ENCODE measurements at regions not wholly inside any gene's neighbourhood (a gene's known extent, or its start where the extent isn't known, plus 50 kb on each side); places are given as distances from the start of the nearest gene placed in this dataset.

DNA sequence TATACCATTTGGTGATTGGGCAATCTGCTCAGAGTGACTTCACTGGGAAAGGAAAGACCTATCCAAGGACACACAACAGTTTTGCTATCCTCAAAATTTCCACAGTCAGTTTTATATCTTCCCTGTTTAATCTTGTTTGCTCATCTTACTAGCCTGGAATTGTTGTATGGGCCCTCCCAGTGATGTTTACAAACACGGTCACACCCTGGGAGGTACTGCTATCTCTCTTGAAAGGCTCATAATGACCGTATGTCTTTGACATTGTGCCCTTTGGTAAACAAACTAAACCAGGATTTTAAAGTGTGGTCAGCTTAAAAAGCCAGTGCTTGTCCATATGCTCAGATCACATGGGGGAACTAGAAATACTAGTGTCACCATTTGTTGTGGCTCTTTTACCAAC lies 277.0 kb downstream of the CDH2 start:
- DNase-seq, result no peak

DNA sequence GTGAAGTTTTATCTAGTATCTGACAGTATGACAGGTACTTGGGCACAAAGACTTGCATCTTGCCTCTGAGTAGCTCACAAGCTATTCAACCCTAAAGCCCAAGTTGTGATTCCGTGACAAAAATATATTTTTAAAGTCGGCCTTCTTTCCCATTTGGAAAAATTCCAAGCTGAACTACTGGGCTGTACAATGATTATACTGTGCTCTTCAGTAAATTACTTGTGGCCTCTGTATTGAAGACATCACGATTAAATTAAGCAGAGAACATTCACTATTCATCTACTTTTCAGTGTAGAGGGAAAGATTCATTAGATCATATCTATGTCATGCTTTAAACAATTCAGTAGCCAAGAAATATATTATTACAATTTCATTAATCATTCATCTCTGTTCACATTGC lies 282.2 kb downstream of the CDH2 start:
- DNase-seq, result no peak

DNA sequence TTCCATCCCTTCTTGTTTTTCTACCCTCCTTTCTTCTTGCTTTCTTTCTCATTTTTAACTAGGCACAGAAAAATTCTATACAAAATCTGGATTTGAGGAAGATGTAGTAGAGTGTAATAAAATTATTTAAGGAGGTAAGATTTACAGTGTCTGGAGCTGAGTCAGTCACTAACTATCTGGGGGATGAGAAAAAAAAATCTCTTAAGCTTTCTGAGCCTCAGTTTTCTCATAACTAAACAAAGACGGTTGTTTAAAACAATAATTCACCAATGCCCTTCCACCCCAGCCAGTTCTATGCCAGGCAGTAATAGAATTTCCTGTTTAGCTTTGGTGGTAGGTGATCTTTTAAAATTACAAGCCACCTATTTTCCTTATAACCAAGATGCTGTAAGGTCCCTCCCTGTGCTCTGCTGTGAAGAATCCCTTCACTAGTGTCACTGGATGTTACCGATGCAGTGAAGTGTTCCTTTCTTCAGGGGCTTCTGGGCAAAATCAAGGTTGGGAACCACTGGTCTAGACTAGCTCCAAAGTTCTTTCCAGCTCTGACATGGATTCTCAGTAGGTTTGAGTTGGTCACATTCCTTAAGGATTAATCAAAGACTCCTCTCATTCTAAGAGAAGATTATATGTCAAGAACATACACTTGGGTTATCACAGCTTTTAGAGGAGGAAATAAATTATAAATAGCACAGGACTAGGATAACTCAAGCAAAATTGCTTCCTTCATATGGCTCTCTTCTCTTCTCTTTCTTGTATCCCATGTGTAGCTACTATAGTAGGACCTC lies 289.0 kb downstream of the CDH2 start:
- no peak for DNase-seq

DNA sequence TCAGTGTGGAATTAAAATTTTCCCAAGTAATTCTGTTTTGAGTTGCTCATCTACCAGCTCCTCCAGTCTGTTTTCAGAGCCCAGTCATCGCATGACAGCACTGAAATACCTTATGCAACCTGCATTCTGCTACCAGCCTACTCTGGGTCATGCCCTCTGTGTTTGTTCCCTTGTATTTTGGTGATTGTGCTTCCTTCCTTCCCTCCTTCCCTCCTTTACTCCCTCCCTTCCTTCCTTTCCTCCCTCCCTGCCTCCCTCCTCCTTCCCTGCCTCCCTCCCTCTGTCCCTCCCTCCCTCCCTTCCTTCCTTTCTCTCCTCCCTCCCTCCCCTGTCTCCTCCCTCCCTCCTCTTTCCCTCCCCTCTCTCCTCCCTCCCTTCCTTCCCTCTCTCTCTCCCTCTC lies 289.6 kb downstream of the CDH2 start:
- DNase-seq, result no peak

DNA sequence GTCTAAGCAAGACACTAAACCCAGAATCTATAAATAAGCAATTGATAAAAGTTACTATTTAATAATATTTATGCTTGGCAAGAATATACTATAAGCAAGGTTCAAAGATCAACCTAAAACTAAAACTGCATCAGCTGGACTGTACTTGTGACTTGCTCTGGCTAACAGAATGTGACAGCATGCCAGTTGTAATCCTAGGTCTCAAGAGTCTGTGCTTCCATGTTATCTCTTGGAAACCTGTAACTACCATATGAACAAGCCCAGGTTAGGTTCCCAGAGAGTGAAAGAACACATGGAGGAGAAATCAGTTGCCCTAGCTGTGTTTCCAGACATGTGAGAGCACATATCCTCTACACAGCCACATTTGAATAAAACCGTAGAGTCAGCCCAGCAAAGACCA lies 297.4 kb downstream of the CDH2 start:
- DNase-seq, result no peak

DNA sequence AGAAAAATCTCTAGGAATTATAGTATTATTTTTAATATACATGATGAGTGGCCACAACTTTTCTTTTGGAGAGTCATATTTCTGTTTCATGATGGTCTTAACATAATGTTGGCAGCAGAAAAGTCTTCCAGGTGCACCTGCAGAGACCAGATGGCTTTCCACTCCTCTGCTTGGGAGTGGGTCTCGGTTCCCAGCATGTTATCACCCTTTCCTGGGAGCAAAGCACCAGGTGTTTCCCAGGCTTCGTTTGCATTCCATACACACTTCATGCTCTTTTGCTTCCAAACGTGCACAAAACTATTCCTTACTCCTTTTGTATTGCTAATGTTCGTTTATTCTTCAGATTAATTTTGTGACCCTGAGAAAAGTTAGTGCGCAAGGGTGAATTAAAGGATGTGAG lies 305.2 kb downstream of the CDH2 start:
- DNase-seq, result no peak

DNA sequence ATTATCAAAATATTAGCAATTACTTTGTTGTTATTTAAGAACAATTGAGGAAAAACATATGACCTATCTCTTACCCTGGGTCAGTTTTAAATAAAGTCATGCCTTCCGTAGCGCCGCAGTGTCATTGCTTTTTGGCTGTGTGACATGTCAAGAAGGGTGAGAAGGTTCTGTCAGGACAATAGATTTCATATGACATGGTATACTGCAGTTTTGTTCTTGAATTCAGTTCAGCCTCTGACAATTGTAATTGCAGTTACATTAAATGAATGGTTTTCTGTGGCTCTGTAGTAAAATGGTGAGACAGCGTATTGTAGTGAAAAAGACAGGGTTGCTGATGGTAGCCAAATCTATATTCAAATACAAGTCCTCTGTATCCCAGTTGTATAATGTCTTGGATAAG lies 307.2 kb downstream of the CDH2 start:
- DNase-seq, result no peak

DNA sequence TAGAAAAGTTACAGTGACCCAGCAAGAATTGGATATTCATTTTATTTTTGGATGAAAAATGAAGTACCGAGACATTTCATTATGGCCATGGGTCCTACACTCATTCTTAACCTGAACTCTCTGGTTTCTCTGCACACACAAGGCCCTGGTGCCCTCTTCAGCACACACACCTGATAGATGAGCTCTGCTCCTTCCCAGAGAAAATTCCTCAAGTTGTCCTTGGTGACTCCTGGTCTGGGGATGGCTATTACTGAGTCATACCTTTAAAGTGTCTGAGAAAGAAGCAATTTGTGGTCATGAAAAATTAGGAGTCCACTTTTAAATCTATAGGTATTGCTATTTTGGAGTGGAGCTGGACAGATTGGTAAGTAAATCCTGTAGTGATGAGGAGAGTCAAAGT lies 311.5 kb downstream of the CDH2 start:
- no peak for DNase-seq

DNA sequence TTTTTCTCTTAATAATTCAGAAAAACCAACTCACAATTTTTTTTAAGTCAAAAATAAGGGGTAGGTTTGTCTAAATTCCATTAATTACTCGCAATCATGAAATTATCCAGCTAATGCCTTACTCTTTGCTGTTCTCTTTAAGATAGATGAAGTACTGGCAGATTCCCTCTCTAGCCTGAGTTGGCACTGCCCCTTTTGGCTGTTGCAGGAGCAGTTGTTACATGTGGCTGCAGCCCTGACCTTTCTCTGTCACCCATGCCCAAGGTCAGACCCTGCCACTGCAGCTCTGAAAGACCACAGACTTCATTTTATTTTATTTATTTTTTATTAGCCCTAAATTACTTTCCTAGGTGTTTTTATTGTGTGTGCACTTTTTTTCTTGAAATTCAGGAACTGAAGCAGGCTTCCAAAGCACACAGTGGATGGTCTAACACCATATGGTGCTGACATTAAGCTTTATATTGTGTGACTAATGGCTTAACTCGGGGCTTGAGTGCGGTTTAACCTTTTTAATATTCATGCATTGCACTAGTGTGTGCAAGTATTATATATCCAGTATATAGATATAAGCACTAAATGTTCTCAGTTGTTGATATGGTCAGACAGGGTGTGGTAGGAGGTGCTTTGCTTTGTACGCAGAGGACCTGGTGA lies 313.0 kb downstream of the CDH2 start:
- DNase-seq, result no peak

DNA sequence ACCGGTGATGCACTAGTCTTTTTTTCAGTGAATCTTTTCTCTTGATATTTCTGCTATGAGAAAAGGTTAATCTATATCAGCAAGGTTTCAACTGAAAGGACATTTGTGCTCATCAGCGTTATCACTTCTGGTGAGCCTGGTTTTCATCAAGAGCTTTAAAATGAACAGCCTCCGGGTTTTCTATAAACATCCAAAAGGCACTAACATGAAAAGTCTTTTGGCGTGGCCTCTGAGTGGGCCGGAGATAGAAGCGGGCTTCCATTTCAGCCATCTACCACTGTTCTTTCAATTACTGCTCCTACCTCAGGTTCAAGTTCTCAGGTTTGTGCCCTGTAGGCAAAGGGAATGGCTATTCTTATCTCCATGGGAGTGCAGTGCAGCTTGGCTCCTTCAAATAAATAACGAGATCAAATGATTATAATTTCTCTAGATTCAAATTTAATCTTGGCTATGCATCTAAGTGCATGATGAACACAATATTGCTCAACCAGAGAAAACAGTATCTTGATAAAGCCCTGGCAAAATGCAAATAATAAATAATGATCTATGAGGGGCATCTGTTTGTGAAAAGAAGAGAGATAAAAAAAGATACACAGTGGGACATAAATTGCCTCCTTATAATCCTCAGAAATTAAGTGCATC lies 314.8 kb downstream of the CDH2 start:
- no peak for DNase-seq

DNA sequence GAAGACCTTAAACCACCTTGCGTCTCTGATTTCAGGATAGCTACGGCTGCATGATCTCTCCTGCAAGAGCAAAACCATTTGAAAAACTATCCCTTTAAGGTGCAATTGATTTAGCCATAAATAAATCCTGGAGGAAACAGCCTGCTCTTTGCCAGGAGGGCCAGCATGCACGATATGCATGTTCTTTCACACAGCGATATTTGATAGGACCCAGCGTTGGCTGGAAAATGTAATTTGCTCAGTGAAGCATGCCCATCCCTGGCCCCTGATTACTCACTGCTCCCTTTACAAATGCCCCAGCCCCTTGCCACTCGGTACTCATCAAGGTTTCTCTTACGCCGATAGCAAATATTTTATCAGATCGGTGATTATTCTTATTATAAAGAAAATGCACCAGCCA lies 315.4 kb downstream of the CDH2 start:
- DNase-seq, result no peak

DNA sequence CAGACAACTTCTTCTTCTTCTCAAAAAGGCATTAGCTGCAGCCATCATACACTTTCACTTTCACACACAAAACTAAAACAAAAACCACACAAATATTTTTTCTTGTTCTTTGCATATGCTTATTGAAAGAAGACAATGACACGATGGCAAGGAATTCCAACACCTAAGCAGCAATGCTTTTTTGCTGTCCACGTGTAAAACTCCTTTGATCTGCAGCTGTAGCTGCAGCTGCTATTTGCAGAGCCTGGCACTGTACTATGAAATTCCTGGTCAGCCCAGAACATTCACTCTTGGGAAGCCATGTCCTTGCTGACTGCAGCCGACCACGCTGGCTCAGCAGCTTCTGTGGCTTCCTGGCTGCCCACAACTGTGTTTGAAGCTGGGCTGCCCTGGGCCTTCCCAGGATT lies 316.2 kb downstream of the CDH2 start:
- no peak for DNase-seq

DNA sequence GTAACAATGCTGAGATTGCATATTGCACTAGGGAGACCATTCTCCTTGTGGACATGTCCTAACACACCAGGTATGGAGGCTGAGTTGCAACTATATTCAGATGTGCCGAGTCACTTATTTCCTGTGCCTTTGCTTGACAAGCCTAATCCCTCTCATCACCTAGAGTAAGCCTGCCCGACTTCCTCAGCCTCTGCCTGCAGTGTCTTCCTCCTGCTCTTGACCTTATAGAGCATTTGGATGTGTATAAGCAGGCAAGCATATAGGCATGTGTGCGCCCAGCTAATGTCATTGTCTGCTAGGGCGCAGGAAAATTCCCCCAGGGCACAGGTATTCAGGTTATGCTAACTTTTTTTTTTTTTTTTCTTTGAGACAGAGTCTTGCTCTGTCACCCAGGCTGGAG lies 316.9 kb downstream of the CDH2 start:
- DNase-seq, result no peak

DNA sequence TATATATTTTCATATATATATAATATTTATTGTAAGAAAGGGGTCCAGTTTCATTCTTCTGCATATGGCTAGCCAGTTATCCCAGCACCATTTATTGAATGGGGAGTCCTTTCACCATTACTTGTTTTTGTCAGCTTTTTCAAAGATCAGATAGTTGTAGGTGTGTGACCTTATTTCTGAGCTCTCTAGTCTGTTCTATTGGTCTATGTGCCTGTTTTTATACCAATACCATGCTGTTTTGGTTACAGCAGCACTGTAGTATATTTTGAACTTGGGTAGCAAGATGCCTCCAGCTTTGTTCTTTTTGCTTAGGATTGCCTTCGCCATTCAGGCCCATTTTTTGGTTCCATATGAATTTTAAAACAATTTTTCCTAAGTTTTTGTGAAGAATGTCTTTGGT lies 320.1 kb downstream of the CDH2 start:
- no peak for DNase-seq

DNA sequence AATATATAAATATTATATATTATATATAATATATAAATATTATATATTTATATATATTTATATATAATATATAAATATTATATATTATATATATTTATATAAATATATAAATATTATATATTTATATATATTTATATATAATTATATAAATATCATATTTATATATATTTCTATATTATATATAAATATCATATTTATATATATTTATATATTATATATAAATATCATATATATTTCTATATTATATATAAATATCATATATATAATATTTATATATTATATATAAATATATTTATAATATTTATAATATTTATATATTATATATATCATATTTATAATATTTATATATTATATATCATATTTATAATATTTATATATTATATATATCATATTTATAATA lies 321.4 kb downstream of the CDH2 start:
- DNase-seq, result no peak

DNA sequence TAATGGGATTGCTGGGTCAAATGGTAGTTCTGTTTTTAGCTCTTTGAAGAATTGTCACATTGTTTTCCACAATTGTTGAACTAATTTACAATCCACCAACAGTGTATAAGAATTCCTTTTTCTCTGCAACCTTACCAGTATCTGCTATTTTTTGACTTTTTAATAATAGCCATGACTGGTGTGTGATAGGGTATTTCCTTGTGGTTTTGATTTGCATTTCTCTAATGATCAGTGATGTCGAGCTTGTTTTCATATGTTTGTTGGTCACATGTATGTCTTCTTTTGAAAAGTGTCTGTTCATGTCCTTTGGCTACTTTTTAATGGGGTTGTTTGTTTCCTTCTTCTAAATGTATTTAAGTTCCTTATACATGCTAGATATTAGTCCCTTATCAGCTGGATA lies 322.3 kb downstream of the CDH2 start:
- DNase-seq, result no peak

DNA sequence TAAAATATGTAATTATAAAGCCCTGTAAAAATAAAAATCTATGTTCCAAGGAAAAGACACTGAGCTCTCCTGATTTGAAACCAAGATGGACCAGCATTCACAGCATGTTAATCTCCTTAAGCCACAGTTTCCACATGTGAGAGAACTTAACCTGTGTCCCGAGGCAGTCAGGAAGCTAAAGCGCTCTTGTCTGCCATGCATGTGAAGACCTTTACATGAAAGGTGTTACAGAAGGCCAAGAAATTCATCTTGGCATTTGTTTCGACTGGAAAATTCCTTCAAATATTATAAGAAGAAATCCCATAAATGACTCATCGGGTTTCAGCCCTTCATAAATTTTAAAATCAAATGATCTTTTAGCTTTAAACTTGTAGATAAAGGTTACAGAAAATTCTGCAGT lies 328.6 kb downstream of the CDH2 start:
- DNase-seq, result no peak

DNA sequence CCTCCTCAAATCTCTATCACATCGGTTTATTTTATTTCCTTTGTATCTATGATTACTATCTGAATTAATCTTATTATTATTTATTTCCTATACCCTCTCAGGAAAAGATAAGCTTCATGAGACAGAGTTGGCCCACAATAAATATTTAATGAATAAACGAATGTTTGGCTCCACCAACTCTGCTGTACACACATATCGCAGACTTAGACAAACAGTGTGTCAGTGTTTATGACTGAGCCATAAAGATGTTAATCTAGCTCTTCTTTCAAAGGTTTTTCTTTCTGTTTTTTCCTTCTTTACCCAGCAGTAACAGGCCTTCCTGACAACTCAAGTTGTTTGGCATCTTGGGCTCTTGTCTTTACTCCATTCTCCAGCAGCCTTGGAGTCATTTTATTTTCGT lies 329.5 kb downstream of the CDH2 start:
- DNase-seq, result no peak

DNA sequence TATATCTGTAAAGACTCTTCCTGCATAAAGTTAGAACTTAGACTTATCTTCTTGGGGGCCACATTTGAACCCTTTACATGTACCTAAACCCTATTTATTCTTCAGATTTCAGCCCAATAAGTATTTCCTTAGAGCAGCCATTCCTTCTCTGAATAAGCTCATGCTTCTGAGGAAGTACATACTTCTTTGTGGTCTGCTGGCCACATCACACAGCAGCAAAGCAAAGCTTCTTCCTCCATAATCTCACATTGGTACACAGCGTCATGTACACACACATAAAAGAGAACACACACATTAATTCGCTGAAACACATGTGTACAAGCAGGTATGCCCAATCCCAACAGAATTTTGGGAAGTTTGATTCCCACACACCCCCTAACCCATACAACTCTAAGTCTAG lies 331.0 kb downstream of the CDH2 start:
- DNase-seq, result no peak

DNA sequence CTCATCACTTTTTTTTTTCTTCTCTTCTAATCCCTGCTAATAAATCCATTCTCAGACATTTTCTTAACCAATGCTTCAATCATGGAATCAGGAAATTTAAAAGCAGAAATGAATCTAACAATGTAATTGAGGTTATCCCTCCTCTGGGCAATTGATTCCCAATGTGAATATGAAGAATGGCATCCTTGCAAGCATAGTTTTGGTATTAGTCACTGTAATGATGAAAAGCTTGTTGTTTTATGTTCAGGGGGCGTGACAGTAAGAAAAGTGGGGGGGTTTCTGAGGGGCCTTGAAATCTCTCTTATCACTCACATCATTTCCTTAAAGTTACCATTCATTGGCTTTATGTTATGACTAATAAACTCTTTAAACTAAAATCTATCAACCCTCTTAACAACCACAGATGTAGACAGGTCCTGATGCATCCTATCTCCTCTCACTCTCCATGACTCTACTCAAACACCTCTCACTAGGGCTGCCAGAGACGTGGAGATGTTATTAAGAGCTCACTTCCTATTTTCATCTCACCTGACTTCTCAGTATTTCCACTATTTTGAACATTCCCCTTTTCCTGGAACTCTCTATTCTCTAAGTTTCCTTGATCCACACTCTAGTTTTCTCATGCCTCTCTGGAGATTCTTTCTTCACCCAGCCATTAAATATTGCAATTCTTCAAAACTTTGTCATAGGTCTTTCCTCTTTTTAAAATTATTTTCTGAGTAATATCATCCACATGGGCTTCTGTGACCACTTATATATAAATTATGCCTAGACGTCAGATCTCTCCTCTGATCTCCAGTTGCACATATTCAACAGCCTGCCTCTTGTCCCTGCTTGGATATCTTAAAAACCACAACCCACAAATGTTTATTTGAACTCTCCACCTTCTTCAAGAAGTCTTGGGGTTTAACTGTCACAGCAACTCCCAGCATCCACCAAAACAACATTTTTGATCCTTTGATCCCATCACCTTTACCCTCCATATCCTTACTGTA lies 332.9 kb downstream of the CDH2 start:
- no peak for DNase-seq

DNA sequence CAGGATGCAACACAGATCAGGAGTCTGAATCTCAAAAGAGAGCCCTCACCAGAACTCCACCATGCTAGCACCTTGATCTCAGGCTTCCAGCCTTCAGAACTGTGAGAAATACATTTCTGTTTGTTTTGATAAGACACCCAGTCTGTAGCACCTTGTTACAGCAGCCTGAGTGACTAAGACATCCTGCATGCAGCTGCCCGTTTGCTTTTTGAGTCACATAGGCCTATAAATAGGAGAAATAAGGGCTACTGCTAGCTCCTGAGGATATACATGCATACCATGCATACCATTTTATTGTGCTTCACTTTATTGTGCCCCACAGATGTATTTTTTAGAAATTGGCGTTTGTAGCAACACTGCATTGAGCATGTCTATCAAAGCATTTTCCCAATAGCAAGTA lies 337.8 kb downstream of the CDH2 start:
- DNase-seq, result no peak

DNA sequence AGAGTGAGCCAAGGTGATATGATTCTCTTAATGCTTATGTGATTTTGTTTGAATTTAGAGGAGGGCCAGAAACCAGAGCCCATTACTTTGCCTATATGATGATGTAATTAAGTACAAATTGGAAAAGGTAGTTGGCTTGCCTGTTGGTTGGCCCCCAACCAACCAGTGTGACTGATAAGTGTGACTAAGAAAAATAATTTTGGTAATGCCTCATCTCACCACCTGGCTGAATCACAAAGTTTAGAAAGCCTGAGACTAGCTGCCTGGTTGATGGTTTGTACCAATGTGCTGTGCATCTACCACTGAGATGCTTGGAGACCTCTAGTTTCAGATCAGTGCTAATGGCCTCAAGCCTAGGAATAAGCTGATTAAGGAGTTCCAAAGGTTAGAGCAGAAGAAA lies 338.7 kb downstream of the CDH2 start:
- DNase-seq, result no peak

DNA sequence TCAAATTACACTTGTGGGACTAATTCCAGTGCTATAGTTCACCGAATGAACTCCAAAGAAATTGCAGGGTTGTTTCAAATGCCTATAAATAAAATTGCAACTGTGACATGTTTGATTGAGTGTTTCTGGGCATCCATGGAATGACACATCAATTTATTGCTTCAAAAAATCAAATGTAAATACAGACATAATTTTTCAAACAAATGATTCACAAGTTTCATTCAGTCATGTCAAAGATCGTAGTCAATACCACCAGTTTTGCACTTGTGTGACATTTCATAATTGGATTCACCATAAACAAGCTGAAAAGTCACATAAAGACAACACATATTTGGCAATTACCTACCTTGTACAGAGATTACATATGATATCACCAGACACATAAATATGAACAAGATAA lies 350.8 kb downstream of the CDH2 start:
- DNase-seq, result no peak
